IPS-20b (cell line): ENCODE measurements at regions not wholly inside any gene's neighbourhood (a gene's known extent, or its start where the extent isn't known, plus 50 kb on each side); places are given as distances from the start of the nearest gene placed in this dataset.
"Not testable (repeated sequence)": the region's sequence is repeated elsewhere in the genome, so short reads cannot be mapped to it uniquely, and the experiment has no call there.

Experiments used
- H3K27ac ChIP-seq: one replicate; pipeline ENCODE4 v1.5.1; 2013; ENCODE audit warnings: low read length
- H3K27me3 ChIP-seq: 2 replicates; pipeline ENCODE4 v1.6.1; 2013; ENCODE audit warnings: mild to moderate bottlenecking, low read length, inconsistent platforms; ENCODE audit not compliant: insufficient read depth
- H3K36me3 ChIP-seq: 2 replicates; pipeline ENCODE4 v1.6.1; 2013; ENCODE audit warnings: low read depth, mild to moderate bottlenecking, inconsistent platforms, low read length, moderate library complexity; ENCODE audit not compliant: insufficient read depth
- H3K4me1 ChIP-seq: 2 replicates; pipeline ENCODE4 v1.6.1; 2013; ENCODE audit warnings: mild to moderate bottlenecking, control low read depth, inconsistent platforms, low read length, moderate library complexity; ENCODE audit not compliant: insufficient read depth
- H3K4me3 ChIP-seq: 2 replicates; pipeline ENCODE4 v1.5.1; 2013; ENCODE audit warnings: mild to moderate bottlenecking, low read length, inconsistent platforms
- H3K9ac ChIP-seq: 2 replicates; pipeline ENCODE4 v1.6.1; 2013; ENCODE audit warnings: low read depth, mild to moderate bottlenecking, inconsistent platforms, low read length, moderate library complexity
- H3K9me3 ChIP-seq: 2 replicates; pipeline ENCODE4 v1.6.1; 2013; ENCODE audit warnings: mild to moderate bottlenecking, low read depth, low read length, inconsistent platforms; ENCODE audit not compliant: insufficient read depth

- H3K4me1 ChIP-seq, H3K27me3 ChIP-seq, H3K4me3 ChIP-seq, H3K36me3 ChIP-seq, H3K9ac ChIP-seq, H3K27ac ChIP-seq: not testable (repeated sequence)
- H3K9me3 ChIP-seq: peaks cover 23% of the 10 kb centered on the region
These were observed 168.8 kb downstream of the TLE3 start for GRCh38 chr15:69928890-69929289.

GRCh38 chr15:69929905-69930630 is 167.6 kb downstream of the TLE3 start:
- no peaks in the 10 kb centered on the region for H3K4me1 ChIP-seq

GRCh38 chr15:69930754-69931153 is 167.0 kb downstream of the TLE3 start:
- no peak overlapping the region for H3K9ac ChIP-seq
- peaks cover 10% of the 10 kb centered on the region; the same call in 1 of the 2 replicates for H3K9me3 ChIP-seq
- H3K4me3 ChIP-seq: no peak overlapping the region
- H3K27me3 ChIP-seq: no peaks in the 10 kb centered on the region
- H3K36me3 ChIP-seq: no peaks in the 10 kb centered on the region
- H3K4me1 ChIP-seq: no peaks in the 10 kb centered on the region
- no peak overlapping the region for H3K27ac ChIP-seq

More at GRCh38 chr15:69929905-69930630, 167.6 kb downstream of the TLE3 start:
- Histone ChIP-seq H3K36me3 (no peaks in the 10 kb centered on the region), H3K9me3 (peaks cover 12% of the 10 kb centered on the region), H3K27me3 (no peaks in the 10 kb centered on the region), H3K27ac (no peak overlapping the region), H3K4me3 (no peak overlapping the region), H3K9ac (no peak overlapping the region)

GRCh38 chr15:69931156-69931555 is 166.6 kb downstream of the TLE3 start:
- Histone ChIP-seq H3K9me3 (peaks cover 9% of the 10 kb centered on the region; the same call in 1 of the 2 replicates), H3K4me3 (no peak overlapping the region), H3K27ac (no peak overlapping the region)

GRCh38 chr15:69934607-69935006 is 163.1 kb downstream of the TLE3 start:
- H3K4me3 ChIP-seq: no peak overlapping the region
- no peaks in the 10 kb centered on the region; the same call in 1 of the 2 replicates for H3K4me1 ChIP-seq
- H3K9me3 ChIP-seq: no peaks in the 10 kb centered on the region; the same call in 1 of the 2 replicates
- H3K36me3 ChIP-seq: no peaks in the 10 kb centered on the region
- no peak overlapping the region for H3K27ac ChIP-seq
- H3K27me3 ChIP-seq: no peaks in the 10 kb centered on the region
- no peak overlapping the region for H3K9ac ChIP-seq

More at GRCh38 chr15:69931156-69931555, 166.6 kb downstream of the TLE3 start:
- H3K4me1 ChIP-seq: no peaks in the 10 kb centered on the region
- H3K27me3 ChIP-seq: no peaks in the 10 kb centered on the region
- no peak overlapping the region for H3K9ac ChIP-seq
- H3K36me3 ChIP-seq: no peaks in the 10 kb centered on the region

GRCh38 chr15:69939513-69940440 is 157.9 kb downstream of the TLE3 start:
- peaks cover 5% of the 10 kb centered on the region for H3K4me1 ChIP-seq
- H3K9ac ChIP-seq: no peak overlapping the region
- no peak overlapping the region for H3K4me3 ChIP-seq
- H3K9me3 ChIP-seq: no peaks in the 10 kb centered on the region
- H3K27ac ChIP-seq: no peak overlapping the region
- H3K27me3 ChIP-seq: no peaks in the 10 kb centered on the region
- H3K36me3 ChIP-seq: no peaks in the 10 kb centered on the region

- Histone ChIP-seq H3K4me3 (no peak overlapping the region), H3K4me1 (peaks cover 5% of the 10 kb centered on the region), H3K9me3 (no peaks in the 10 kb centered on the region), H3K9ac (no peak overlapping the region), H3K36me3 (no peaks in the 10 kb centered on the region), H3K27ac (no peak overlapping the region), H3K27me3 (no peaks in the 10 kb centered on the region)
These were observed 157.0 kb downstream of the TLE3 start for GRCh38 chr15:69940441-69941300.

GRCh38 chr15:69941301-69941605 is 156.5 kb downstream of the TLE3 start:
- Histone ChIP-seq H3K36me3 (no peaks in the 10 kb centered on the region), H3K27me3 (no peaks in the 10 kb centered on the region), H3K27ac (no peak overlapping the region), H3K9ac (no peak overlapping the region), H3K4me1 (peaks cover 5% of the 10 kb centered on the region), H3K9me3 (no peaks in the 10 kb centered on the region), H3K4me3 (no peak overlapping the region)

- Histone ChIP-seq H3K9ac (no peak overlapping the region), H3K27me3 (no peaks in the 10 kb centered on the region), H3K36me3 (no peaks in the 10 kb centered on the region), H3K4me3 (no peak overlapping the region), H3K9me3 (no peaks in the 10 kb centered on the region), H3K4me1 (peaks cover 5% of the 10 kb centered on the region), H3K27ac (no peak overlapping the region)
These were observed 155.8 kb downstream of the TLE3 start for GRCh38 chr15:69941706-69942495.

- H3K9me3 ChIP-seq: no peaks in the 10 kb centered on the region
- H3K9ac ChIP-seq: no peak overlapping the region
- peaks cover 5% of the 10 kb centered on the region for H3K4me1 ChIP-seq
- no peak overlapping the region for H3K4me3 ChIP-seq
- H3K27me3 ChIP-seq: no peaks in the 10 kb centered on the region
- H3K27ac ChIP-seq: no peak overlapping the region
- H3K36me3 ChIP-seq: no peaks in the 10 kb centered on the region
These were observed 154.1 kb downstream of the TLE3 start for GRCh38 chr15:69943637-69944036.

GRCh38 chr15:69945729-69946128 is 152.0 kb downstream of the TLE3 start:
- no peak overlapping the region for H3K4me3 ChIP-seq
- no peaks in the 10 kb centered on the region for H3K27me3 ChIP-seq
- H3K9me3 ChIP-seq: no peaks in the 10 kb centered on the region
- H3K27ac ChIP-seq: no peak overlapping the region
- no peaks in the 10 kb centered on the region for H3K4me1 ChIP-seq
- no peaks in the 10 kb centered on the region for H3K36me3 ChIP-seq
- no peak overlapping the region for H3K9ac ChIP-seq
